GM23248 (cell line): ENCODE measurements at regions not wholly inside any gene's neighbourhood (a gene's known extent, or its start where the extent isn't known, plus 50 kb on each side); places are given as distances from the start of the nearest gene placed in this dataset.

Experiments
- DNase-seq: peaks from one replicate; pipeline ENCODE4 v3.0.0-alpha.2; 2015
- H2AFZ ChIP-seq: fragments of 200-600 bp; sonication (generic); 2 replicates; pipeline ENCODE4 v1.6.1; 2016; ENCODE audit warnings: antibody characterized with exemption
- H3F3A ChIP-seq: fragments of 200-600 bp; sonication (generic); 2 replicates; pipeline ENCODE4 v1.6.1; 2016; ENCODE audit warnings: mild to moderate bottlenecking, antibody characterized with exemption, mixed run types; ENCODE audit not compliant: insufficient read depth
- H3K27ac ChIP-seq: fragments of 200-600 bp; sonication (generic); 2 replicates; pipeline ENCODE4 v1.5.1; 2016; ENCODE audit warnings: mild to moderate bottlenecking
- H3K27me3 ChIP-seq: fragments of 200-600 bp; sonication (generic); replicated peaks from 2 replicates; pipeline ENCODE4 v1.6.1; 2016; ENCODE audit warnings: mild to moderate bottlenecking; ENCODE audit not compliant: insufficient read depth
- H3K36me3 ChIP-seq: fragments of 200-600 bp; sonication (generic); 2 replicates; pipeline ENCODE4 v1.6.1; 2016; ENCODE audit warnings: low read depth, mild to moderate bottlenecking
- H3K4me1 ChIP-seq: fragments of 200-600 bp; sonication (generic); 2 replicates; pipeline ENCODE4 v1.6.1; 2016; ENCODE audit warnings: mild to moderate bottlenecking; ENCODE audit not compliant: insufficient read depth
- H3K4me2 ChIP-seq: fragments of 200-600 bp; sonication (generic); one replicate; pipeline ENCODE4 v1.6.1; 2016; ENCODE audit warnings: mild to moderate bottlenecking; ENCODE audit not compliant: unreplicated experiment
- H3K4me3 ChIP-seq: fragments of 200-600 bp; sonication (generic); 2 replicates; pipeline ENCODE4 v1.5.1; 2016; ENCODE audit warnings: mild to moderate bottlenecking
- H3K79me2 ChIP-seq: fragments of 200-600 bp; sonication (generic); 2 replicates; pipeline ENCODE4 v1.6.1; 2016; ENCODE audit warnings: mild to moderate bottlenecking; ENCODE audit not compliant: insufficient read depth
- H3K9ac ChIP-seq: fragments of 200-600 bp; sonication (generic); 2 replicates; pipeline ENCODE4 v1.6.1; 2016; ENCODE audit warnings: mild to moderate bottlenecking
- H3K9me2 ChIP-seq: fragments of 200-600 bp; sonication (generic); 2 replicates; pipeline ENCODE4 v1.6.1; 2016; ENCODE audit warnings: mixed run types, mild to moderate bottlenecking, moderate library complexity; ENCODE audit not compliant: insufficient read depth
- H3K9me3 ChIP-seq: fragments of 200-600 bp; sonication (generic); one replicate; pipeline ENCODE4 v1.6.1; 2017; ENCODE audit warnings: low read depth
- H4K20me1 ChIP-seq: fragments of 200-600 bp; sonication (generic); 2 replicates; pipeline ENCODE4 v1.6.0; 2016; ENCODE audit not compliant: insufficient read depth
- EZH2 ChIP-seq: fragments of 200-600 bp; sonication (generic); IDR thresholded peaks from 2 replicates; pipeline ENCODE4 v1.6.1; 2018; ENCODE audit warnings: antibody characterized with exemption, mild to moderate bottlenecking; ENCODE audit not compliant: insufficient read depth, poor library complexity, severe bottlenecking
- EZH2phosphoT487 ChIP-seq: fragments of 200-600 bp; sonication (generic); IDR thresholded peaks from 2 replicates; pipeline ENCODE4 v1.6.1; 2018; ENCODE audit warnings: antibody characterized with exemption, moderate library complexity, mild to moderate bottlenecking, low read depth; ENCODE audit not compliant: insufficient read depth
- WGBS, 2 experiments: methylation state at CpG; one replicate each; pipeline ENCODE4 v1.1.6; 2015 to 2017; ENCODE audit warnings: low lambda C conversion rate in 2 of 2, low coverage in 1 of 2; ENCODE audit errors: missing lambda C conversion rate in 2 of 2; 5-methylcytosine and 5-hydroxymethylcytosine counted together
- in situ Hi-C: fragments of 300-500 bp; cut with MboI; formaldehyde crosslinking; loops from 2 replicates; pipeline ENCODE4 v1.15.0; 2020

DNA sequence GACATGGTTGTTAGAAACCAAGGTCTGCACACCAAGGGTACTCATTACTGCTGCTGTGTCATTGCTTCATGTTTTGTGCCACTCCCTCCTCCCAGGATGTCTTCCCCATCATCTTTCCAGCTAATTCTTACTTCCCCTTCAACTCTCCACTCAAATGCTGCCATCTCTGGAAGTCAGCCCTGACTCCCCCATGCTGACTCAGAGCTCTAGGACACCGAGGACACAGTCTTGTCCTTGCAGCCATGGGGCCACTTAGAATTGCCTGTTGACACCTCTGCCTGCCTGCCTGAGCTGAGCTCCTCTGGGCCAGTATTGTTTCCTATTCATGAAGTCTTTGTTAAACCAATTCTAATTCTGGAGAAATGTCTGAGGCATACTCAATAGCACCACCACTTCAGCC lies 100.2 kb downstream of the GYPC start:
- DNase-seq, result no peak
- Histone ChIP-seq H3K4me1 (no peaks in the 10 kb centered on the region), H3F3A (no peaks in the 10 kb centered on the region), H3K79me2 (no peaks in the 10 kb centered on the region), H4K20me1 (no peaks in the 10 kb centered on the region), H3K4me3 (no peak overlapping the region), H2AFZ (no peak overlapping the region), H3K9ac (no peak overlapping the region), H3K27ac (no peak overlapping the region), H3K4me2 (no peak overlapping the region), H3K36me3 (no peaks in the 10 kb centered on the region), H3K9me3 (no peaks in the 10 kb centered on the region), H3K9me2 (no peaks in the 10 kb centered on the region), H3K27me3 (0 out of 2 replicates have a peak, but pooled peaks cover 3% of the 10 kb centered on the region)
- TF ChIP-seq EZH2phosphoT487 (no peak), EZH2 (no peak)
- in situ Hi-C loops, result no loop called here
- WGBS, 2 experiments, result 35 to 50% methylated on average over 1 of the region's 1 CpG

DNA sequence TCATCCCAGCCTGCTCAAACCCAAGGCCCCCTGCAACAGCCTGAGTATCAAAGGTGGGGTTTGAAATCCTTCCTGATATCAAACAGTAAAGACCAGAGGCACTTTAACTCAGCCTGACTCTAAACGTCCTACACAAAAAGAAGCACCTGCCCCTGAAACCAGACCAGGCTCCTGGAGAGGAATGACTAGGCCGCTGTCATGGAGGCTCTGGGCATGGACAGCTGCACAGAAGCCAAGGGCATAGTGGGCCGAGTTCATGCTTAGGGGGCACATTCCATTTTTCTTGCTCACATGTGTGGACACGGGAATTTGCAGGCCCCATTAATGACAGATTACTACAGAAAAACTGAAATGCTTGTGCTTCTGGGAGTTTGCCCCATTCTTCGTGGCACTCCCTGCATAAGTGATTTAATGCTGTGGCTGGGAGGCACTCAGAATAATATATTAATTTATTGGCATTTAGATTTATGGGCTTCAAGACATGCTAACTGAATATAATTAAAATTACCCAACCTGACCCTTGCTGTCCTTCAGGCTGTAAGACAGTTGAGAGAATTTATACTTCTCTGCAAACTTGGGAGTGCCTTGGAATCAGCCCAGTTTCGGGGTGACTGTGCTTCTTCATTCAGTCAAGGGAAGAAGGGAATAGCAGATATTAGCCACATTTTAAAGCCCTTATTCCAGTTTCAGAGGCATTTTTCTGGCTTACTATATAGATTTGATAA lies 105.5 kb downstream of the GYPC start:
- peaks cover 3% of the 10 kb centered on the region; the same call in 1 of the 2 replicates for H3K27me3 ChIP-seq
- 21 to 28% methylated on average over 6 of the region's 6 CpGs for WGBS, 2 experiments
- H3K4me2 ChIP-seq, result no peak overlapping the region
- H3K27ac ChIP-seq, result no peak overlapping the region
- no peaks in the 10 kb centered on the region for H3K9me2 ChIP-seq
- no peaks in the 10 kb centered on the region for H4K20me1 ChIP-seq
- no peak overlapping the region for H3K4me3 ChIP-seq
- H3K9me3 ChIP-seq, result no peaks in the 10 kb centered on the region
- H3K9ac ChIP-seq, result no peak overlapping the region
- H3K36me3 ChIP-seq, result no peaks in the 10 kb centered on the region
- no peak for DNase-seq
- in situ Hi-C loops, result no loop called here
- H3F3A ChIP-seq, result no peaks in the 10 kb centered on the region
- H3K79me2 ChIP-seq, result no peaks in the 10 kb centered on the region
- no peak overlapping the region for H2AFZ ChIP-seq
- TF ChIP-seq EZH2 (no peak), EZH2phosphoT487 (no peak)
- no peaks in the 10 kb centered on the region for H3K4me1 ChIP-seq

DNA sequence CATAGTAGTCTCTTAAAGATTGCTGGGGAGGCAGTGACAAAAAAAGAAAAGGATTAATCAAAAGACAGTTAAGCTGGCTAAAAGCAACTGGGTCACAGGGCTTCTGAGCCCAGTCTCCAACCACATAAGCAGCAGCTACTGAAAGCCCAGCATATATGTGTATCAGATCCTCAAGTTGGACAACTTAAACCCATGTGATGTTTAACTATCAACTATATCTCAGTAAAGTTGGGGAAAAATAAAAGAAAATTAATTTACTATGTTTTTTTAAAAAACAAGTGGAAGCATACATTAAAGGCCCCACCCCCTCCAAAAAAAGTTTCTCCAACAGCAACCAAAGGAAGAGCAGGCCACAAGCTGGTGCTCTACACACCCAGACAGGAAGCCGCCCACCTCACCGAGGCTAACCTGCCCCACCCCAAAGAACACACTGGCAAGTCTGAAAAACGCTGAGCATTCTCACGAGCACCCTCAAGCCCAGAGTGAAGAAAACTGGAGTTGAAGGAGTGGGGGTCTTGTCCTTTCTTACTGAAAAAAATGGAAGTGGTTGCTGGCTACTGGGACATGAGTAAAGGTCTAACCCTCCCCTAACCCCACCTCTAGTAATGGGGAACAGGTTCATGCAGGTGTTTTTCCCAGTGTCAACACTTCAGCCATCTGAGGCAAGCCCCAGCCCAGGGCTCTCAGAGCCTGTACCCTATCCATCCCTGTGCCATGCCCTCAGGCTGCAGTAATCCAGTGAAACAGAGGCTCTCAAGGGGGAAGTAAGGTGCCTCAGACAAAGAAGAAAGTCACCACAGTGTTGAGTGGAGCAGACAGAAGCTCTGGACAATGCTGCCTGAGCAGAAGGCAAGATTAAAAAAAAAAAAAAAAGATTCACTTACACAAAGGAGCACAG lies 106.3 kb downstream of the GYPC start:
- no peaks in the 10 kb centered on the region for H3K79me2 ChIP-seq
- peaks cover 3% of the 10 kb centered on the region; the same call in 1 of the 2 replicates for H3K27me3 ChIP-seq
- in situ Hi-C loops, result no loop called here
- H3K4me3 ChIP-seq, result no peak overlapping the region
- no peak overlapping the region for H3K9ac ChIP-seq
- DNase-seq, result no peak
- H3K9me2 ChIP-seq, result no peaks in the 10 kb centered on the region
- no peak overlapping the region for H3K27ac ChIP-seq
- WGBS, 2 experiments, result 60 to 61% methylated on average over 4 of the region's 4 CpGs
- H2AFZ ChIP-seq, result no peak overlapping the region
- H4K20me1 ChIP-seq, result no peaks in the 10 kb centered on the region
- no peaks in the 10 kb centered on the region for H3K36me3 ChIP-seq
- no peaks in the 10 kb centered on the region for H3K9me3 ChIP-seq
- H3K4me1 ChIP-seq, result no peaks in the 10 kb centered on the region
- H3K4me2 ChIP-seq, result no peak overlapping the region
- no peak for TF ChIP-seq EZH2phosphoT487
- TF ChIP-seq EZH2, result no peak
- no peaks in the 10 kb centered on the region for H3F3A ChIP-seq

DNA sequence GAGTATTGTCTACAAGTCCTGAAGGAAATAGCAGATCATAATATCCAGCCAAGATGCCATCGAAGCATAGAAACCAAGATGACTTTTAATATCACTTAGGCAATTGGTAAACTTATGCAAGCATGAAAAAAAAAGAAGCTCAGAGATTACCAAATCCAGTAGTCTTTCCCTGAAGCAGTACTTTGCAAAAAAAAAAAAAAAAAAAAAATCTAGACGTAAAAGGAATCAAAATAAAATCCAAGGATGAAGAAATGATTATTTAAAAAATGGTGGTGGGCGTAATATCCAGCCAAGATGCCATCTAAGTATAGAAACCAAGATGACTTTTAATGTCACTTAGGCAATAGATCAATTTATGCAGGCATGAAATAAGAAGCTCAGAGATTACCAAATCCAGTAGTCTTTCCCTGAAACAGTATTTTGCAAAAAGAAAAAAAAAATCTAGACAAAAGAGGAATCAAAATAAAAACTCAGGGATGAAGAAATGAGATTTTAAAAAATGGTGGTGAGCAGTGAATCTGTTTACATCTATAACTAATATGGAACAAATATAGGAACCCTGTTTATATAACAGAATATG lies 108.8 kb downstream of the GYPC start:
- TF ChIP-seq EZH2phosphoT487, result no peak
- TF ChIP-seq EZH2, result no peak
- Histone ChIP-seq H3K79me2 (no peaks in the 10 kb centered on the region), H3K36me3 (no peaks in the 10 kb centered on the region), H3K9me2 (no peaks in the 10 kb centered on the region), H3F3A (no peaks in the 10 kb centered on the region), H3K9ac (no peak overlapping the region), H3K4me2 (no peak overlapping the region), H3K27ac (no peak overlapping the region), H3K4me3 (no peak overlapping the region), H2AFZ (no peak overlapping the region), H3K4me1 (no peaks in the 10 kb centered on the region), H3K27me3 (no peaks in the 10 kb centered on the region; the same call in 1 of the 2 replicates), H3K9me3 (no peaks in the 10 kb centered on the region), H4K20me1 (no peaks in the 10 kb centered on the region)
- 13 to 16% methylated on average over 3 of the region's 3 CpGs for WGBS, 2 experiments
- in situ Hi-C loops, result no loop called here
- no peak for DNase-seq
